SK-N-SH (cell line): ENCODE measurements at regions not wholly inside any gene's neighbourhood (a gene's known extent, or its start where the extent isn't known, plus 50 kb on each side); places are given as distances from the start of the nearest gene placed in this dataset.

ENCODE experiments used
- CTCF ChIA-PET: fragments of 300-600, 350-600 bp; formaldehyde crosslinking; extraction: SDS; loops from one replicate; lab custom pipeline; 2021; lab: Yijun Ruan, JAX
- POLR2A ChIA-PET: fragments of 350-600 bp; sonication (Branson Sonifier 250); formaldehyde crosslinking; extraction: SDS; loops from one replicate; lab custom pipeline; 2020; ENCODE audit warnings: antibody characterized with exemption, inconsistent platforms; lab: Yijun Ruan, JAX
- DNase-seq: peaks from one replicate; pipeline ENCODE4 v3.0.0; 2012
- H2AFZ ChIP-seq: fragments of 200-600 bp; sonication (generic); 2 replicates; pipeline ENCODE4 v1.8.1; 2016; ENCODE audit warnings: antibody characterized with exemption, mild to moderate bottlenecking, low read depth
- H3F3A ChIP-seq: fragments of 200-600 bp; sonication (generic); replicated peaks from 2 replicates; pipeline ENCODE3; 2016; ENCODE audit warnings: antibody characterized with exemption, mild to moderate bottlenecking; ENCODE audit not compliant: insufficient read depth
- H3K27ac ChIP-seq, 2 experiments: fragments of 200-500 bp in 1 of 2; fragments of 200-600 bp in 1 of 2; sonication (Bioruptor generic) in 1 of 2; sonication (generic), shearing (Covaris generic) in 1 of 2; 2 replicates each; pipeline versions ENCODE4 v1.5.1 to v1.6.1; 2014 to 2016; ENCODE audit warnings: low read depth in 2 of 2, inconsistent platforms in 1 of 2, low read length in 1 of 2, mild to moderate bottlenecking in 1 of 2, mixed read lengths in 1 of 2
- H3K27me3 ChIP-seq: fragments of 200-600 bp; sonication (generic), shearing (Covaris generic); 2 replicates; pipeline ENCODE4 v1.6.1; 2016; ENCODE audit warnings: mixed run types; ENCODE audit not compliant: insufficient read depth
- H3K36me3 ChIP-seq, 2 experiments: fragments of 200-500 bp in 1 of 2; fragments of 200-600 bp in 1 of 2; sonication (Bioruptor generic) in 1 of 2; sonication (generic) in 1 of 2; replicated peaks in 1 of 2; 2 replicates each; pipeline versions ENCODE3 to v1.5.1; 2014 to 2016; ENCODE audit warnings: low read length in 1 of 2, mild to moderate bottlenecking in 1 of 2; ENCODE audit not compliant: insufficient read depth in 2 of 2, control insufficient read depth in 1 of 2
- H3K4me1 ChIP-seq, 2 experiments: fragments of 200-500 bp in 1 of 2; fragments of 200-600 bp in 1 of 2; sonication (Bioruptor generic) in 1 of 2; sonication (generic), shearing (Covaris generic) in 1 of 2; 2 replicates each; pipeline versions ENCODE4 v1.5.1 to v1.6.1; 2014 to 2016; ENCODE audit warnings: low read depth in 1 of 2, low read length in 1 of 2, mixed run types in 1 of 2; ENCODE audit not compliant: insufficient read depth in 2 of 2, control insufficient read depth in 1 of 2
- H3K4me2 ChIP-seq: fragments of 200-600 bp; sonication (generic), shearing (Covaris generic); 2 replicates; pipeline ENCODE4 v1.6.1; 2017; ENCODE audit warnings: mixed run types
- H3K4me3 ChIP-seq, 2 experiments: fragments of 200-500 bp in 1 of 2; fragments of 200-600 bp in 1 of 2; sonication (Bioruptor generic) in 1 of 2; sonication (generic), shearing (Covaris generic) in 1 of 2; 2 replicates each; pipeline versions ENCODE4 v1.5.1 to v1.8.1; 2014 to 2016; ENCODE audit warnings: low read depth in 2 of 2, inconsistent platforms in 1 of 2, low read length in 1 of 2, mild to moderate bottlenecking in 1 of 2, mixed read lengths in 1 of 2, moderate library complexity in 1 of 2
- H3K79me2 ChIP-seq: fragments of 200-600 bp; sonication (generic); 2 replicates; pipeline ENCODE4 v1.8.1; 2017; ENCODE audit warnings: mild to moderate bottlenecking; ENCODE audit not compliant: insufficient read depth
- H3K9ac ChIP-seq: fragments of 200-600 bp; sonication (generic); 2 replicates; pipeline ENCODE4 v1.6.1; 2017; ENCODE audit warnings: mixed run types
- H3K9me2 ChIP-seq: fragments of 200-600 bp; sonication (generic); 2 replicates; pipeline ENCODE4 v1.6.1; 2017; ENCODE audit warnings: mixed run types
- H3K9me3 ChIP-seq: fragments of 200-600 bp; sonication (generic); 2 replicates; pipeline ENCODE4 v1.6.1; 2017; ENCODE audit warnings: mixed run types, mild to moderate bottlenecking, moderate library complexity
- H4K20me1 ChIP-seq: fragments of 200-600 bp; sonication (generic); 2 replicates; pipeline ENCODE4 v1.6.1; 2017; ENCODE audit warnings: mild to moderate bottlenecking, mixed run types; ENCODE audit not compliant: insufficient read depth
- CTCF ChIP-seq: fragments of 200-600 bp; sonication (generic); IDR thresholded peaks from 2 replicates; pipeline ENCODE4 v1.6.1; 2017; ENCODE audit warnings: antibody characterized with exemption, mild to moderate bottlenecking, moderate library complexity
- ELF1 ChIP-seq: IDR thresholded peaks from 2 replicates; pipeline ENCODE4 v1.4.0; 2012
- EP300 ChIP-seq, 2 experiments: IDR thresholded peaks; 2 replicates each; pipeline versions ENCODE4 v1.4.0 to v1.6.1; 2012; ENCODE audit warnings: borderline replicate concordance in 1 of 2, low read depth in 1 of 2, low read length in 1 of 2
- EZH2phosphoT487 ChIP-seq: fragments of 200-600 bp; sonication (generic); IDR thresholded peaks from 2 replicates; pipeline ENCODE4 v1.6.1; 2017; ENCODE audit warnings: low read depth, mixed run types, mild to moderate bottlenecking, antibody characterized with exemption, moderate library complexity, borderline replicate concordance
- FOSL2 ChIP-seq: IDR thresholded peaks from 2 replicates; pipeline ENCODE4 v1.4.0; 2012; ENCODE audit warnings: low read depth, mild to moderate bottlenecking, moderate library complexity, borderline replicate concordance
- GABPA ChIP-seq: IDR thresholded peaks from 2 replicates; pipeline ENCODE4 v1.4.0; 2012; ENCODE audit warnings: low read depth, mild to moderate bottlenecking
- JUND ChIP-seq: IDR thresholded peaks from 2 replicates; pipeline ENCODE4 v1.4.0; 2012
- MEF2A ChIP-seq: IDR thresholded peaks from 2 replicates; pipeline ENCODE4 v1.4.0; 2012; ENCODE audit warnings: low read depth, borderline replicate concordance
- MXI1 ChIP-seq: IDR thresholded peaks from 2 replicates; pipeline ENCODE4 v1.6.1; 2012; ENCODE audit warnings: mild to moderate bottlenecking, low read depth, low read length, improper control_type of control experiment
- NFIC ChIP-seq: IDR thresholded peaks from 2 replicates; pipeline ENCODE4 v1.4.0; 2012; ENCODE audit warnings: borderline replicate concordance
- NRF1 ChIP-seq: IDR thresholded peaks from 2 replicates; pipeline ENCODE4 v1.6.1; 2012; ENCODE audit warnings: low read depth, mild to moderate bottlenecking, low read length
- POLR2AphosphoS5 ChIP-seq: IDR thresholded peaks from 2 replicates; pipeline ENCODE4 v1.6.1; 2012; ENCODE audit warnings: low read depth, low read length
- RAD21 ChIP-seq: IDR thresholded peaks from 2 replicates; pipeline ENCODE4 v1.6.1; 2012; ENCODE audit warnings: mild to moderate bottlenecking, low read length
- RCOR1 ChIP-seq: fragments of 150-350 bp; IDR thresholded peaks from 2 replicates; pipeline ENCODE4 v1.6.1; 2017; ENCODE audit warnings: antibody characterized with exemption, low read length
- RFX5 ChIP-seq: IDR thresholded peaks from 2 replicates; pipeline ENCODE4 v1.6.1; 2012; ENCODE audit warnings: mild to moderate bottlenecking, improper control_type of control experiment, low read length
- RXRA ChIP-seq: IDR thresholded peaks from 2 replicates; pipeline ENCODE4 v1.4.0; 2012; ENCODE audit warnings: low read depth, mild to moderate bottlenecking, borderline replicate concordance
- TAF1 ChIP-seq: IDR thresholded peaks from 2 replicates; pipeline ENCODE4 v1.6.1; 2012; ENCODE audit warnings: low read depth, mild to moderate bottlenecking, low read length, moderate library complexity, borderline replicate concordance
- TCF12 ChIP-seq: IDR thresholded peaks from 2 replicates; pipeline ENCODE4 v1.4.0; 2012
- TEAD4 ChIP-seq: IDR thresholded peaks from 2 replicates; pipeline ENCODE4 v1.4.0; 2012; ENCODE audit warnings: mild to moderate bottlenecking, borderline replicate concordance; ENCODE audit not compliant: insufficient read depth
- YY1 ChIP-seq: IDR thresholded peaks from 2 replicates; pipeline ENCODE4 v1.4.0; 2012; ENCODE audit warnings: low read depth, mild to moderate bottlenecking
- WGBS: methylation state at CpG from one replicate; pipeline ENCODE4 v1.1.6; 2017; ENCODE audit warnings: low lambda C conversion rate; 5-methylcytosine and 5-hydroxymethylcytosine counted together
- TF ChIP-seq, protein P1 (sequence below): IDR thresholded peaks from 2 replicates; pipeline ENCODE4 v1.6.1; 2012; ENCODE audit warnings: mild to moderate bottlenecking, low read depth, low read length, moderate library complexity

GRCh38 chr2:150606380-150607060, 119.1 kb upstream of the RND3 start:
- Histone ChIP-seq H3K4me2 (no peak overlapping the region), H3K36me3 (peaks cover 0 to 9% of the 10 kb centered on the region in 2 experiments), H3K9ac (no peak overlapping the region), H3F3A (no peaks in the 10 kb centered on the region), H3K9me2 (no peaks in the 10 kb centered on the region), H3K4me3 (no peak overlapping the region), H3K4me1 (peaks cover 0 to 6% of the 10 kb centered on the region in 2 experiments; a peak in 3 of 4 replicates), H3K79me2 (no peaks in the 10 kb centered on the region), H2AFZ (no peak overlapping the region), H4K20me1 (no peaks in the 10 kb centered on the region), H3K9me3 (peaks cover 5% of the 10 kb centered on the region), H3K27ac (no peak overlapping the region), H3K27me3 (no peaks in the 10 kb centered on the region)
- no peak for DNase-seq
- TF ChIP-seq EP300 (IDR thresholded peaks at IDR 0.05; ENCODE audit: borderline replicate concordance in 1 of 2, low read depth in 1 of 2, low read length in 1 of 2) (no peak), CTCF (no peak), FOSL2 (no peak), ELF1 (no peak), YY1 (no peak), NFIC (no peak), TEAD4 (no peak), TCF12 (no peak), RAD21 (no peak)
- CTCF ChIA-PET, result interaction anchor here (0.6 kb wide), 1 partner anchor 324 kb away, joined by 3 read pairs; no protein-coding TSS in a partner anchor
- POLR2A ChIA-PET, result no interaction called here

- no peaks in the 10 kb centered on the region for H3K27me3 ChIP-seq
- H2AFZ ChIP-seq, result no peak overlapping the region
- H3K27ac ChIP-seq, result no peak overlapping the region
- ChIA-PET POLR2A (no interaction called here), CTCF (no interaction called here)
- peaks cover 0 to 6% of the 10 kb centered on the region in 2 experiments; a peak in 3 of 4 replicates for H3K4me1 ChIP-seq
- H3K4me3 ChIP-seq, result no peak overlapping the region
- H3K9ac ChIP-seq, result no peak overlapping the region
- no peaks in the 10 kb centered on the region for H3K9me2 ChIP-seq
- peaks cover 5% of the 10 kb centered on the region for H3K9me3 ChIP-seq
- H3K79me2 ChIP-seq, result no peaks in the 10 kb centered on the region
- peaks cover 0 to 9% of the 10 kb centered on the region in 2 experiments for H3K36me3 ChIP-seq
- TF ChIP-seq RCOR1 (no peak), EP300 (IDR thresholded peaks at IDR 0.05; ENCODE audit: borderline replicate concordance in 1 of 2, low read depth in 1 of 2, low read length in 1 of 2) (no peak), POLR2AphosphoS5 (no peak), MEF2A (no peak), EZH2phosphoT487 (no peak), TEAD4 (no peak), NRF1 (no peak), GABPA (no peak), RXRA (no peak), MXI1 (no peak), RFX5 (no peak), ELF1 (no peak), TAF1 (no peak), YY1 (no peak), JUND (no peak), TCF12 (no peak), CTCF (no peak)
- TF ChIP-seq, protein P1, sequence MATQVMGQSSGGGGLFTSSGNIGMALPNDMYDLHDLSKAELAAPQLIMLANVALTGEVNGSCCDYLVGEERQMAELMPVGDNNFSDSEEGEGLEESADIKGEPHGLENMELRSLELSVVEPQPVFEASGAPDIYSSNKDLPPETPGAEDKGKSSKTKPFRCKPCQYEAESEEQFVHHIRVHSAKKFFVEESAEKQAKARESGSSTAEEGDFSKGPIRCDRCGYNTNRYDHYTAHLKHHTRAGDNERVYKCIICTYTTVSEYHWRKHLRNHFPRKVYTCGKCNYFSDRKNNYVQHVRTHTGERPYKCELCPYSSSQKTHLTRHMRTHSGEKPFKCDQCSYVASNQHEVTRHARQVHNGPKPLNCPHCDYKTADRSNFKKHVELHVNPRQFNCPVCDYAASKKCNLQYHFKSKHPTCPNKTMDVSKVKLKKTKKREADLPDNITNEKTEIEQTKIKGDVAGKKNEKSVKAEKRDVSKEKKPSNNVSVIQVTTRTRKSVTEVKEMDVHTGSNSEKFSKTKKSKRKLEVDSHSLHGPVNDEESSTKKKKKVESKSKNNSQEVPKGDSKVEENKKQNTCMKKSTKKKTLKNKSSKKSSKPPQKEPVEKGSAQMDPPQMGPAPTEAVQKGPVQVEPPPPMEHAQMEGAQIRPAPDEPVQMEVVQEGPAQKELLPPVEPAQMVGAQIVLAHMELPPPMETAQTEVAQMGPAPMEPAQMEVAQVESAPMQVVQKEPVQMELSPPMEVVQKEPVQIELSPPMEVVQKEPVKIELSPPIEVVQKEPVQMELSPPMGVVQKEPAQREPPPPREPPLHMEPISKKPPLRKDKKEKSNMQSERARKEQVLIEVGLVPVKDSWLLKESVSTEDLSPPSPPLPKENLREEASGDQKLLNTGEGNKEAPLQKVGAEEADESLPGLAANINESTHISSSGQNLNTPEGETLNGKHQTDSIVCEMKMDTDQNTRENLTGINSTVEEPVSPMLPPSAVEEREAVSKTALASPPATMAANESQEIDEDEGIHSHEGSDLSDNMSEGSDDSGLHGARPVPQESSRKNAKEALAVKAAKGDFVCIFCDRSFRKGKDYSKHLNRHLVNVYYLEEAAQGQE, result no peak
- no peaks in the 10 kb centered on the region for H3F3A ChIP-seq
- WGBS, result 99% methylated on average over 3 of the region's 3 CpGs
- H3K4me2 ChIP-seq, result no peak overlapping the region
- H4K20me1 ChIP-seq, result no peaks in the 10 kb centered on the region
- DNase-seq, result no peak
These were observed 118.2 kb upstream of the RND3 start for GRCh38 chr2:150605664-150606063.
